Glutamatergic neuron (in vitro differentiated cells): ENCODE measurements at regions not wholly inside any gene's neighbourhood (a gene's known extent, or its start where the extent isn't known, plus 50 kb on each side); places are given as distances from the start of the nearest gene placed in this dataset.

Experiments
- DNase-seq: peaks from one replicate; pipeline ENCODE4 v3.0.0; 2022
- H3K27ac Mint-ChIP-seq: one replicate; pipeline ENCODE4 v1.8.0; 2020; ENCODE audit warnings: mild to moderate bottlenecking, mixed read lengths, inconsistent platforms; ENCODE audit not compliant: unreplicated experiment
- H3K27me3 Mint-ChIP-seq: one replicate; pipeline ENCODE4 v1.8.0; 2020; ENCODE audit warnings: mild to moderate bottlenecking, moderate library complexity, mixed read lengths, inconsistent platforms; ENCODE audit not compliant: unreplicated experiment
- H3K36me3 Mint-ChIP-seq: one replicate; pipeline ENCODE4 v1.8.0; 2020; ENCODE audit warnings: mild to moderate bottlenecking, mixed read lengths, inconsistent platforms; ENCODE audit not compliant: unreplicated experiment
- H3K4me1 Mint-ChIP-seq: one replicate; pipeline ENCODE4 v1.8.0; 2020; ENCODE audit warnings: mild to moderate bottlenecking, low read depth, mixed read lengths, inconsistent platforms; ENCODE audit not compliant: unreplicated experiment
- H3K4me3 Mint-ChIP-seq: one replicate; pipeline ENCODE4 v1.8.0; 2020; ENCODE audit warnings: mild to moderate bottlenecking, mixed read lengths, inconsistent platforms; ENCODE audit not compliant: unreplicated experiment
- H3K9me3 Mint-ChIP-seq: one replicate; pipeline ENCODE4 v1.8.0; 2020; ENCODE audit warnings: mild to moderate bottlenecking, moderate library complexity, mixed read lengths, inconsistent platforms; ENCODE audit not compliant: unreplicated experiment
- TF ChIP-seq, protein P1 (sequence below): fragments of 200-600 bp; sonication (generic); IDR thresholded peaks from one replicate; pipeline ENCODE4 v1.5.0; 2021; ENCODE audit not compliant: partially characterized antibody, unreplicated experiment

DNA sequence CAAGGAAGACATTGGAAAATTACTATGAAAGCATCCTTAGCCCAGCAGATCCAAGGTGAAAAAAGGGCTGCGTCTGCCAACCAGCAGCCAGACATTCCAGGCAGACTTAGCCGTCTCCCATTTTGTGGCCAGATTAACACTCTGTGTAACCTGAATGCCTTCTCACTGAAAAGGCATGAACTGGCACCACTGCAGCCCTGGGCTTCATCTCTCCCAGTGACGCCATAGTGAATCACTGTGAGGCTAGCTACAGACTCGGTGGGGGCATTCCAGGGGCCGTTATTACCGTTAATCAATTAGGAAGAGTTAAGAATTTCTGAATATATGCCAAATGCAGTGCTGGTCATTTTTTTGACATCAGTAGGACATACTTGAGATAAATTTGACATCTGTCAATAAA, 627.4 kb downstream of the LMO4 start:
- Mint-ChIP-seq H3K27ac (no peak overlapping the region), H3K9me3 (no peaks in the 10 kb centered on the region), H3K27me3 (no peaks in the 10 kb centered on the region), H3K4me1 (peaks cover 11% of the 10 kb centered on the region), H3K4me3 (no peak overlapping the region), H3K36me3 (no peaks in the 10 kb centered on the region)
- DNase-seq, result no peak
- TF ChIP-seq, protein P1, sequence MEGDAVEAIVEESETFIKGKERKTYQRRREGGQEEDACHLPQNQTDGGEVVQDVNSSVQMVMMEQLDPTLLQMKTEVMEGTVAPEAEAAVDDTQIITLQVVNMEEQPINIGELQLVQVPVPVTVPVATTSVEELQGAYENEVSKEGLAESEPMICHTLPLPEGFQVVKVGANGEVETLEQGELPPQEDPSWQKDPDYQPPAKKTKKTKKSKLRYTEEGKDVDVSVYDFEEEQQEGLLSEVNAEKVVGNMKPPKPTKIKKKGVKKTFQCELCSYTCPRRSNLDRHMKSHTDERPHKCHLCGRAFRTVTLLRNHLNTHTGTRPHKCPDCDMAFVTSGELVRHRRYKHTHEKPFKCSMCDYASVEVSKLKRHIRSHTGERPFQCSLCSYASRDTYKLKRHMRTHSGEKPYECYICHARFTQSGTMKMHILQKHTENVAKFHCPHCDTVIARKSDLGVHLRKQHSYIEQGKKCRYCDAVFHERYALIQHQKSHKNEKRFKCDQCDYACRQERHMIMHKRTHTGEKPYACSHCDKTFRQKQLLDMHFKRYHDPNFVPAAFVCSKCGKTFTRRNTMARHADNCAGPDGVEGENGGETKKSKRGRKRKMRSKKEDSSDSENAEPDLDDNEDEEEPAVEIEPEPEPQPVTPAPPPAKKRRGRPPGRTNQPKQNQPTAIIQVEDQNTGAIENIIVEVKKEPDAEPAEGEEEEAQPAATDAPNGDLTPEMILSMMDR, result no peak

DNA sequence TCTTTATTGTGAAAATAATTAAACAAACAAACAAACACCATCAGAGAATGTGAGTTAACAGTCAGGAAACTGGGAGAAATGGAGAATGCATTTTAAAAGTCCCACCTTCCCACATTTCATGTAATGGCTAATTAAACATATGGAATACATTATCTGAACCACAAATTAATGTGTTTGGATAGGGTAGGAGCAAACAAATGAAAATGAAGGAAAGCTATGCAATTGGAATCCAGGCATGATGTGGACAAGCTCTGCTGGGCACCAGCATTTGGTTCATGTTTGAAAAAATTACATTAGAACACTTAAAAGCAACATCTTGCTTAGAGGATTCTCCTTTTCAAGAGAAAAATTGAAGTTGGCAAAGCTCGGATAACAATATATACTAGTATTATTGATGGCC, 628.1 kb downstream of the LMO4 start:
- no peaks in the 10 kb centered on the region for H3K9me3 Mint-ChIP-seq
- H3K36me3 Mint-ChIP-seq, result no peaks in the 10 kb centered on the region
- H3K4me3 Mint-ChIP-seq, result no peak overlapping the region
- no peak overlapping the region for H3K27ac Mint-ChIP-seq
- TF ChIP-seq, protein P1, result no peak
- no peak for DNase-seq
- H3K4me1 Mint-ChIP-seq, result peaks cover 11% of the 10 kb centered on the region
- no peaks in the 10 kb centered on the region for H3K27me3 Mint-ChIP-seq

- Mint-ChIP-seq H3K4me1 (peaks cover 11% of the 10 kb centered on the region), H3K9me3 (no peaks in the 10 kb centered on the region), H3K4me3 (no peak overlapping the region), H3K27ac (no peak overlapping the region), H3K36me3 (no peaks in the 10 kb centered on the region), H3K27me3 (no peaks in the 10 kb centered on the region)
- TF ChIP-seq, protein P1, result no peak
- DNase-seq, result no peak
These were observed 628.7 kb downstream of the LMO4 start for GRCh38 chr1:87957331-87957730.

DNA sequence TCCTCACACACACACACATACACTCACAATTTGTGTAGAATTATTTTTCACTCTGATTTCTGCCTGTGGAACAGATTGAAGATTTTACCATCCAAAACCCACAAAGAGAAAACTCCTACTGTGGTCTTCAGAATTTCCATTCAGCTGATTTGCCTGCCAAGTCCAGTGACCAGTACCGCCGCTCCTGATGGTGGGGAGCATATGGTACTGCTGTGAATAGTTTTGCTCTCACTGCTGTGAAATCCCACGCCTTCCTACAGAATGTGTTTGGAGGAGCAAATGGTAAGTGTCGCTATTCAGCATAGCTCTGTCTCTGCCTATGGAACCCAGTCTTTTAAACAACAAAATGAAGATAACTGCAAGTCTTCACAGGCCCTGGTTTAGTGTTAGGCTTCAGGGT, 629.5 kb downstream of the LMO4 start:
- Mint-ChIP-seq H3K36me3 (no peaks in the 10 kb centered on the region), H3K4me1 (peaks cover 11% of the 10 kb centered on the region)
- no peak for DNase-seq

DNA sequence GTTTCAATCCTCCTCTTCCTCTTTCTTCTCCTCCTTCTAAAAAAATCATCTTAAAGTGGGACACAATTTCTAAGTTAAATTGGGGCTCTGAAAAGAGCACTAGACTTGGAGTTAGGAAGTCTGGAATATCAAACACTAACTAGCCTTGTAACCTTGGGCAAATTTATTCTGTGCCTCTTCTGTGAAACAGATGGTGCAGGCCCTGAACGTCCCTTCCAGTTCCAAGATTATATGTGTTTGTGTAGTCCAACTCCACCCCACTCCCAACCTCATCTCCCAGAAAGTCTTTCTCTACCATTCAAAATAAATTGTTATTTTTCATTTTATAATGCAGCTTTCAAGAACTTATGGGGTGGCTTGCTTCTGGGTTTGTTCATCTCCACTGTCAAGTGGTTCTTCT, 630.0 kb downstream of the LMO4 start:
- TF ChIP-seq, protein P1, result no peak
- H3K36me3 Mint-ChIP-seq, result no peaks in the 10 kb centered on the region
- no peak overlapping the region for H3K27ac Mint-ChIP-seq
- no peak overlapping the region for H3K4me3 Mint-ChIP-seq
- peaks cover 11% of the 10 kb centered on the region for H3K4me1 Mint-ChIP-seq
- no peaks in the 10 kb centered on the region for H3K9me3 Mint-ChIP-seq
- H3K27me3 Mint-ChIP-seq, result no peaks in the 10 kb centered on the region
- no peak for DNase-seq

More for the DNA sequence above, 629.5 kb downstream of the LMO4 start:
- TF ChIP-seq, protein P1, result no peak
- H3K27ac Mint-ChIP-seq, result no peak overlapping the region
- no peak overlapping the region for H3K4me3 Mint-ChIP-seq
- H3K27me3 Mint-ChIP-seq, result no peaks in the 10 kb centered on the region
- H3K9me3 Mint-ChIP-seq, result no peaks in the 10 kb centered on the region
